Nephron progenitor cell (in vitro differentiated cells): ENCODE measurements at regions not wholly inside any gene's neighbourhood (a gene's known extent, or its start where the extent isn't known, plus 50 kb on each side); places are given as distances from the start of the nearest gene placed in this dataset.

Source experiments
- DNase-seq: peaks from one replicate; pipeline ENCODE4 v3.0.0; 2021
- H3K27ac Mint-ChIP-seq: 2 replicates; pipeline ENCODE4 v1.8.0; 2021; ENCODE audit warnings: mild to moderate bottlenecking, moderate library complexity, mixed read lengths
- H3K27me3 Mint-ChIP-seq: 2 replicates; pipeline ENCODE4 v1.8.0; 2021; ENCODE audit warnings: mild to moderate bottlenecking, low read depth, mixed read lengths; ENCODE audit not compliant: poor library complexity
- H3K36me3 Mint-ChIP-seq: 2 replicates; pipeline ENCODE4 v1.8.0; 2021; ENCODE audit warnings: low read depth, mixed read lengths
- H3K4me1 Mint-ChIP-seq: 2 replicates; pipeline ENCODE4 v1.8.0; 2021; ENCODE audit warnings: mixed read lengths
- H3K4me3 Mint-ChIP-seq: 2 replicates; pipeline ENCODE4 v1.8.0; 2021; ENCODE audit warnings: mild to moderate bottlenecking, moderate library complexity, mixed read lengths
- H3K9me3 Mint-ChIP-seq: 2 replicates; pipeline ENCODE4 v1.8.0; 2021; ENCODE audit warnings: mild to moderate bottlenecking, moderate library complexity, mixed read lengths
- TF ChIP-seq, protein P1 (sequence below): fragments of 200-600 bp; sonication (generic); IDR thresholded peaks from 2 replicates; pipeline ENCODE4 v1.5.0; 2021; ENCODE audit warnings: antibody characterized with exemption

- H3K36me3 Mint-ChIP-seq: no peaks in the 10 kb centered on the region
- TF ChIP-seq, protein P1, sequence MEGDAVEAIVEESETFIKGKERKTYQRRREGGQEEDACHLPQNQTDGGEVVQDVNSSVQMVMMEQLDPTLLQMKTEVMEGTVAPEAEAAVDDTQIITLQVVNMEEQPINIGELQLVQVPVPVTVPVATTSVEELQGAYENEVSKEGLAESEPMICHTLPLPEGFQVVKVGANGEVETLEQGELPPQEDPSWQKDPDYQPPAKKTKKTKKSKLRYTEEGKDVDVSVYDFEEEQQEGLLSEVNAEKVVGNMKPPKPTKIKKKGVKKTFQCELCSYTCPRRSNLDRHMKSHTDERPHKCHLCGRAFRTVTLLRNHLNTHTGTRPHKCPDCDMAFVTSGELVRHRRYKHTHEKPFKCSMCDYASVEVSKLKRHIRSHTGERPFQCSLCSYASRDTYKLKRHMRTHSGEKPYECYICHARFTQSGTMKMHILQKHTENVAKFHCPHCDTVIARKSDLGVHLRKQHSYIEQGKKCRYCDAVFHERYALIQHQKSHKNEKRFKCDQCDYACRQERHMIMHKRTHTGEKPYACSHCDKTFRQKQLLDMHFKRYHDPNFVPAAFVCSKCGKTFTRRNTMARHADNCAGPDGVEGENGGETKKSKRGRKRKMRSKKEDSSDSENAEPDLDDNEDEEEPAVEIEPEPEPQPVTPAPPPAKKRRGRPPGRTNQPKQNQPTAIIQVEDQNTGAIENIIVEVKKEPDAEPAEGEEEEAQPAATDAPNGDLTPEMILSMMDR: no peak
- H3K4me1 Mint-ChIP-seq: peaks cover 13% of the 10 kb centered on the region
- H3K4me3 Mint-ChIP-seq: no peak overlapping the region
- no peaks in the 10 kb centered on the region for H3K9me3 Mint-ChIP-seq
- peak overlapping the region; percentile 41 for H3K27ac Mint-ChIP-seq
- H3K27me3 Mint-ChIP-seq: peaks cover 3% of the 10 kb centered on the region
- DNase-seq: no peak
Observed at GRCh38 chr3:167908746-167909503, 173.4 kb downstream of the SERPINI1 start.

- Mint-ChIP-seq H3K4me1 (peaks cover 13% of the 10 kb centered on the region), H3K9me3 (no peaks in the 10 kb centered on the region), H3K36me3 (no peaks in the 10 kb centered on the region), H3K27ac (no peak overlapping the region), H3K4me3 (no peak overlapping the region), H3K27me3 (peaks cover 3% of the 10 kb centered on the region)
- TF ChIP-seq, protein P1: no peak
- DNase-seq: no peak
Observed at GRCh38 chr3:167908221-167908620, 172.7 kb downstream of the SERPINI1 start.

GRCh38 chr3:167901138-167901537, 165.6 kb downstream of the SERPINI1 start:
- Mint-ChIP-seq H3K36me3 (no peaks in the 10 kb centered on the region), H3K4me1 (no peaks in the 10 kb centered on the region), H3K4me3 (no peak overlapping the region), H3K27me3 (no peaks in the 10 kb centered on the region), H3K27ac (no peak overlapping the region), H3K9me3 (no peaks in the 10 kb centered on the region)
- DNase-seq: no peak
- TF ChIP-seq, protein P1: no peak

DNA sequence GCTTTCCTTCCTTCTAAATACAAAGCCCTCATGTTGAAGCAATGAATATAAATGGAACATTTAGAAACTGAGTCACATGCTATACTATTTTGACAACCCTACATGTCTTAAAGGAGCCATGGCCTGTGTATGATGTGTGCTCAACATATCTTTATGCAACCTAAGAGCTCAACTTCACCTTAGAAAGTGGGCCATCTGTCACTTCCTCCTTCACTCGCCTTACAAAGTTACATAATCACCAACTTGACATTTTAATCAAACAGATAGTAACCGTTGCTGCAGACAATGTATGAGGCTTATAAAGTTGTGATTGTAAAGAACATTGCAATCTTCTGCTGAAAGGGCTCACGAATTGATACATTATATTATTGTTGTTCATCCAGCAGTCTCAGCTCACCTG, 163.6 kb downstream of the SERPINI1 start:
- Mint-ChIP-seq H3K9me3 (no peaks in the 10 kb centered on the region), H3K36me3 (no peaks in the 10 kb centered on the region), H3K4me1 (no peaks in the 10 kb centered on the region), H3K27me3 (no peaks in the 10 kb centered on the region), H3K4me3 (no peak overlapping the region), H3K27ac (no peak overlapping the region)
- DNase-seq: no peak
- TF ChIP-seq, protein P1: no peak

DNA sequence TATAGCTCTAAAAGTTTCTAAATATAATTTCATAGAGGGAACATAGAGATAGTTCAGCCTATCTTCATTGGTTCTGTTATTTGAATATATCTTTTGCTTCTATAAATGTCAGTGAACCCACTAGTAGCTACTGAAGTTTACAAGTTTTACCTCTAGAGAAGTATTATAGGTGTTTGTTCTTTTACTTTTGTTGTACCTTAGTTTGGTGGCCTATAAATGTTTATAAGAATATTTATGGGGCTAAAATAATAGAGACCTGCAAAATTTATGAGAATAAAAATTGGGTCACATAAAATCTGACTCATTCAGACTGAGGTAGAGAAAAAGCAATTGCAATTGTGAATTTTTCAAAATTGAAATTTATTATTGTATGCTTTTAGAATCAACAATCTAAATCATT, 162.6 kb downstream of the SERPINI1 start:
- H3K27ac Mint-ChIP-seq: no peak overlapping the region
- no peaks in the 10 kb centered on the region for H3K9me3 Mint-ChIP-seq
- no peaks in the 10 kb centered on the region for H3K27me3 Mint-ChIP-seq
- DNase-seq: no peak
- no peak overlapping the region for H3K4me3 Mint-ChIP-seq
- TF ChIP-seq, protein P1: no peak
- no peaks in the 10 kb centered on the region for H3K36me3 Mint-ChIP-seq
- no peaks in the 10 kb centered on the region for H3K4me1 Mint-ChIP-seq

- no peak overlapping the region for H3K27ac Mint-ChIP-seq
- H3K9me3 Mint-ChIP-seq: no peaks in the 10 kb centered on the region
- no peaks in the 10 kb centered on the region for H3K4me1 Mint-ChIP-seq
- peak; percentile 15 for DNase-seq
- H3K36me3 Mint-ChIP-seq: no peaks in the 10 kb centered on the region
- H3K27me3 Mint-ChIP-seq: no peaks in the 10 kb centered on the region
- H3K4me3 Mint-ChIP-seq: no peak overlapping the region
- TF ChIP-seq, protein P1: no peak
Observed at GRCh38 chr3:167895684-167896083, 160.2 kb downstream of the SERPINI1 start.
